Right lobe of liver (tissue), 4 donors: ENCODE measurements at regions not wholly inside any gene's neighbourhood (a gene's known extent, or its start where the extent isn't known, plus 50 kb on each side); places are given as distances from the start of the nearest gene placed in this dataset.
"Not testable (repeated sequence)": the region's sequence is repeated elsewhere in the genome, so short reads cannot be mapped to it uniquely, and the experiment has no call there.

Experiments
- POLR2A ChIP-seq: fragments of 450-650 bp; IDR thresholded peaks from one replicate; pipeline ENCODE4 v1.6.1; 2017; ENCODE audit warnings: antibody characterized with exemption, mild to moderate bottlenecking
- TF ChIP-seq, protein P1 (sequence below), 4 donors: fragments of 200-600 bp in 3 of 4; fragments of 450-650 bp in 1 of 4; IDR thresholded peaks; one replicate each; pipeline versions ENCODE4 v1.5.1 to v1.8.0; 2016 to 2022; ENCODE audit warnings: antibody characterized with exemption in 4 of 4, mild to moderate bottlenecking in 2 of 4
- donor health status: DM: no; HTN: no; CAD: no.
- donor health status: DM: no; HTN: no; CAD: no.
- donor health status: DM: no; HTN: yes; CAD: no.

DNA sequence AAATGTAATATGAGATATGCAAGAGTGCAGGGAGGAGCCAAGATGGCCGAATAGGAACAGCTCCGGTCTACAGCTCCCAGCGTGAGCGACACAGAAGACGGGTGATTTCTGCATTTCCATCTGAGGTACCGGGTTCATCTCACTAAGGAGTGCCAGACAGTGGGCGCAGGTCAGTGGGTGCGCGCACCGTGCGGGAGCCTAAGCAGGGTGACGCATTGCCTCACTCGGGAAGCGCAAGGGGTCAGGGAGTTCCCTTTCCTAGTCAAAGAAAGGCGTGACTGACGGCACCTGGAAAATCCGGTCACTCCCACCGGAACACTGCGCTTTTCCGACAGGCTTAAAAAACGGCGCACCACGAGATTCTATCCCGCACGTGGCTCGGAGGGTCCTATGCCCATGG, 359.2 kb upstream of the TYRP1 start:
- TF ChIP-seq, protein P1, sequence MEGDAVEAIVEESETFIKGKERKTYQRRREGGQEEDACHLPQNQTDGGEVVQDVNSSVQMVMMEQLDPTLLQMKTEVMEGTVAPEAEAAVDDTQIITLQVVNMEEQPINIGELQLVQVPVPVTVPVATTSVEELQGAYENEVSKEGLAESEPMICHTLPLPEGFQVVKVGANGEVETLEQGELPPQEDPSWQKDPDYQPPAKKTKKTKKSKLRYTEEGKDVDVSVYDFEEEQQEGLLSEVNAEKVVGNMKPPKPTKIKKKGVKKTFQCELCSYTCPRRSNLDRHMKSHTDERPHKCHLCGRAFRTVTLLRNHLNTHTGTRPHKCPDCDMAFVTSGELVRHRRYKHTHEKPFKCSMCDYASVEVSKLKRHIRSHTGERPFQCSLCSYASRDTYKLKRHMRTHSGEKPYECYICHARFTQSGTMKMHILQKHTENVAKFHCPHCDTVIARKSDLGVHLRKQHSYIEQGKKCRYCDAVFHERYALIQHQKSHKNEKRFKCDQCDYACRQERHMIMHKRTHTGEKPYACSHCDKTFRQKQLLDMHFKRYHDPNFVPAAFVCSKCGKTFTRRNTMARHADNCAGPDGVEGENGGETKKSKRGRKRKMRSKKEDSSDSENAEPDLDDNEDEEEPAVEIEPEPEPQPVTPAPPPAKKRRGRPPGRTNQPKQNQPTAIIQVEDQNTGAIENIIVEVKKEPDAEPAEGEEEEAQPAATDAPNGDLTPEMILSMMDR (IDR thresholded peaks at IDR 0.05), result not testable (repeated sequence)
- not testable (repeated sequence) for TF ChIP-seq POLR2A
